ENCODE measurements at regions not wholly inside any gene's neighbourhood (a gene's known extent, or its start where the extent isn't known, plus 50 kb on each side); places are given as distances from the start of the nearest gene placed in this dataset.
"Not testable (repeated sequence)": the region's sequence is repeated elsewhere in the genome, so short reads cannot be mapped to it uniquely, and the experiment has no call there.

GRCh38 chr1:149279015-149279414, 175.7 kb upstream of the NBPF9 start:
- H3K27ac Mint-ChIP-seq; intact Hi-C loops (cut with micrococcal nuclease); H3K4me1 Mint-ChIP-seq (ENCODE audit: low read depth); H3K27me3 Mint-ChIP-seq; H3K36me3 Mint-ChIP-seq (ENCODE audit: low read depth); H3K4me3 Mint-ChIP-seq; H3K9me3 Mint-ChIP-seq: not testable (repeated sequence)

DNA sequence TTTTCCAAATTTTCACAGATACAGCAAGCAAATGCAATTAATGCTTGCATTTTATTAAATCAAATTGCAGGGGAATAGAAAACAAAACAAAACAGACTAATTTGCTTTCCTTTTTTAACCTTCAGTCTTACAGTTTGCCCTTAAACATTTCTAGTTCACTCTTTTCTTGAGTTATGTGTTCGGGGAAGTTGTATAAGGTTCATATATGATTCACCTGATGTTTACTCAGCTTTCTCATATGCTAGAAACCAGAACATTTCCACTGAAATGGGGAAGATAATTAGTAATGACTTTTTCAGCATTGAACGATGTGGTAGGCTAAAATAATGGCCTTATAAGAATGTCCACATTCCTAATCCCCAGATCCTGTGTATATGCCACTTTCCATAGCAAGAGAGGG, 176.2 kb upstream of the NBPF9 start:
- H3K27ac Mint-ChIP-seq; H3K4me3 Mint-ChIP-seq; H3K27me3 Mint-ChIP-seq; H3K36me3 Mint-ChIP-seq (ENCODE audit: low read depth); H3K9me3 Mint-ChIP-seq; intact Hi-C loops (cut with micrococcal nuclease); H3K4me1 Mint-ChIP-seq (ENCODE audit: low read depth): not testable (repeated sequence)

- intact Hi-C loops (cut with micrococcal nuclease); H3K9me3 Mint-ChIP-seq; H3K4me3 Mint-ChIP-seq; H3K27ac Mint-ChIP-seq; H3K36me3 Mint-ChIP-seq (ENCODE audit: low read depth); H3K4me1 Mint-ChIP-seq (ENCODE audit: low read depth); H3K27me3 Mint-ChIP-seq: not testable (repeated sequence)
Observed at GRCh38 chr1:149284773-149285172, 181.4 kb upstream of the NBPF9 start.

DNA sequence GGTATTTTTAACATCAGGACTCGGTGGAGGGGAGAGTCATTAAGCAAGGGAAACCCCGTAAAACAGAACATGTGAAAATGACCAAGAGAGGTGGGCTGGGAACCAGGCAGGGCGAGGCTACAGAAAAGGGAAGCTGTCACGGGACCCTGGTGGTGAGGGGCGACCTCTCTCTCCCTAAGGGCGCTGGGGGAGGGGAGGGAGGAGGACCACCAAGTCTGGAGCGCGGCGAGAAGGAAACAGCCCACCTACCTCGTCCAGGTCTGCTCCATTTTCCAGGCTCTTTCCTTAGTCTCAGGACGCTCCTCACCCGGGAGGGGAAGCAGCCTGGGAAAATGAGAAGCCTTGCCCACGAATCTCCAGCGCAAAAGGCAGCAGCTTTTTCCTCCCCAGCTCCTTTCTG, 181.9 kb upstream of the NBPF9 start:
- H3K27ac Mint-ChIP-seq; H3K36me3 Mint-ChIP-seq (ENCODE audit: low read depth); H3K9me3 Mint-ChIP-seq; intact Hi-C loops (cut with micrococcal nuclease); H3K27me3 Mint-ChIP-seq; H3K4me1 Mint-ChIP-seq (ENCODE audit: low read depth); H3K4me3 Mint-ChIP-seq: not testable (repeated sequence)

DNA sequence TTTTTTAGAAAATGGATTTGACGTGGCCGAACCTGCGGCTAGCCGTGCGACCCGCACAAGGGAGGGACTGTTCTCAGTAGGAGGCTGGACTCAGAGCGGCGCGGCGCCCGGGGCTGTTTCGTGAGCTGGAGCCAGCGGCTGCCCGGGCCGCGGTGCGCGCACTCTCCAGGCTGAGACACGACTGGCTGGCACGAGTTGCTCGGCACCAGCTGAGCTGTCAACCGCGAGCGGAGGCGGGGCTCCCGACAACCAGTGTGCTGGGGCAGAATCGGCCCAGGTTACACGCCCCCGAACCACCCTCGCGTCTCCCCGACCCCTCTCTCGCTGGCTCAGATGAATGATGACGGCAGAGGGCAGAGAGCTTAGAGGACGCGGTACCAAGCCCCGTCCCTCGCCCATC, 182.3 kb upstream of the NBPF9 start:
- H3K9me3 Mint-ChIP-seq; H3K4me1 Mint-ChIP-seq (ENCODE audit: low read depth); H3K36me3 Mint-ChIP-seq (ENCODE audit: low read depth); intact Hi-C loops (cut with micrococcal nuclease); H3K27me3 Mint-ChIP-seq: not testable (repeated sequence)
- peak overlapping the region; percentile 87 for H3K4me3 Mint-ChIP-seq
- H3K27ac Mint-ChIP-seq, result peak overlapping the region; percentile 55

DNA sequence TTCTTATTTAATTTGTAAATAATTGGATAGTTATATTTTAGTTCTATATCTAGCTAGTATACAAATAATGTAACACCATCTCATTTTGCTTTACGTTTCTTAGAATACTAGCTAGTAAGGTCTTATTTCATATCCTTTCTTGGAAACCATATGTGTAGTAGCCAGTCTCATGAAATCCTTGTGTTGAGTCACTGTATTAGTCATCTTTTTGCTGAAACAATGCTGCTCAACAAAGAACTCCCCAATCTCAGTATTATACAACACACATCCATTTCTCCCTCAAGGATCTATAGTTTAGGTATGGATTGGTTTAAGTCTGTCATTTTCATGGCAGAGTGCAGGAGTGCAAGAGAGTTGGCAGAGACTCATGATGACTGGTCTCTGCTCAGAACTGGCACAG, 185.2 kb upstream of the NBPF9 start:
- H3K9me3 Mint-ChIP-seq; H3K4me1 Mint-ChIP-seq (ENCODE audit: low read depth); H3K27me3 Mint-ChIP-seq; H3K4me3 Mint-ChIP-seq; H3K36me3 Mint-ChIP-seq (ENCODE audit: low read depth); H3K27ac Mint-ChIP-seq; intact Hi-C loops (cut with micrococcal nuclease): not testable (repeated sequence)

DNA sequence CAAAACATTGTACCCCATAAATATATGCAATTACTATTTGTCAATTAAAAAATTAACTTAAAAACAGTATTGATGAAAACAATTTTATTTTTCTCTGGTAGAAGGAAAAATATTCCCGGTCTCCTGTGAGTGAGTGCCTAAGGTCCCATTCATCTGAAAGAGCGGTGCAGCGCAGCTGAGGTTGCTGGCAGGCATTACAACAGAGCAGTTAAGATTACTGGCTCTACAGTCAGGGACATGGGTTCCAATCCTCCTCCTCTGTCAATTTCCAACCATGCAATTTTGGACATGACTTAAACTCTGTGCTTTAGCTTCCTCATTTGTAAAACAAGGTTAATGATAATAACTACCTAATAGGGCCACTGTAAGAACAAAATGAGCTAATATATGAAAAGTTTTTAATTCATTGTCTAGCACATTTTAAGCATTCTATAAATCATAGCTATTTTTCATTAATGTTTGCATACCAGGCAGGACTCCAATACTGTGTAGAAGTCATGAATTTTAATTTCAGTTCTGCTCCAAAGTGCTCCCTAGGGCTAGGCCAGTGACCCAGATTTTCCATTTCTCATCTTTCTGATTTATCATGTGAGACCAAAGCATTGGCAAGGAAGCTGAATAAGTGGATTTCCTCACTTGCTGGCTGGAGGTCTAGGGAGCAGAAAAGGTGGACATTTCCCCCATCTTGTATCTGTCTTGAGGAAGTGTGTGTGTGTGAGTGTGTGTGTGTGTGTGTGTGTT, 174.2 kb upstream of the NBPF19 start:
- H3K9me3 Mint-ChIP-seq; H3K27me3 Mint-ChIP-seq; H3K4me3 Mint-ChIP-seq; intact Hi-C loops (cut with micrococcal nuclease); H3K36me3 Mint-ChIP-seq (ENCODE audit: low read depth); H3K27ac Mint-ChIP-seq; H3K4me1 Mint-ChIP-seq (ENCODE audit: low read depth): not testable (repeated sequence)

DNA sequence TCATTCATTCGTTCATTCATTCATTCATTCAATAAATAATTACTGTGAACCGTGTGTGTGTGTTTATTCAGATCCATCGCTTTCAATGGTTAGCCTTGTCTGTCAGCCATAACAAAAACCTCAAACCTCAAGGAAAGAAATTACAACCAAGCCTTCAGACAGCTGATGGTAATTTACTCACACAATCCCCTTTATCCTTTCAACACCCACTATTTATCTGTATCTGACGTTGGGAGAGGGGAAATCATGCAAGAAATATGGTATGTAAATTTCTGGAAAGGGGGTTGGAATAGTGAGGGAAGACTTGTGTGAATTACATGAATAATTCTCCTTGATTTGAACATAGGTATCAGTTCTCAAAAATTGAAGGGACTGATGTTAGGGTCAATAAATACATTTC, 173.6 kb upstream of the NBPF19 start:
- H3K27ac Mint-ChIP-seq; H3K36me3 Mint-ChIP-seq (ENCODE audit: low read depth); H3K4me3 Mint-ChIP-seq; H3K9me3 Mint-ChIP-seq; H3K4me1 Mint-ChIP-seq (ENCODE audit: low read depth); H3K27me3 Mint-ChIP-seq; intact Hi-C loops (cut with micrococcal nuclease): not testable (repeated sequence)

GRCh38 chr1:149304796-149305195, 170.0 kb upstream of the NBPF19 start:
- H3K27me3 Mint-ChIP-seq; H3K4me3 Mint-ChIP-seq; intact Hi-C loops (cut with micrococcal nuclease); H3K36me3 Mint-ChIP-seq (ENCODE audit: low read depth); H3K27ac Mint-ChIP-seq; H3K4me1 Mint-ChIP-seq (ENCODE audit: low read depth); H3K9me3 Mint-ChIP-seq: not testable (repeated sequence)

DNA sequence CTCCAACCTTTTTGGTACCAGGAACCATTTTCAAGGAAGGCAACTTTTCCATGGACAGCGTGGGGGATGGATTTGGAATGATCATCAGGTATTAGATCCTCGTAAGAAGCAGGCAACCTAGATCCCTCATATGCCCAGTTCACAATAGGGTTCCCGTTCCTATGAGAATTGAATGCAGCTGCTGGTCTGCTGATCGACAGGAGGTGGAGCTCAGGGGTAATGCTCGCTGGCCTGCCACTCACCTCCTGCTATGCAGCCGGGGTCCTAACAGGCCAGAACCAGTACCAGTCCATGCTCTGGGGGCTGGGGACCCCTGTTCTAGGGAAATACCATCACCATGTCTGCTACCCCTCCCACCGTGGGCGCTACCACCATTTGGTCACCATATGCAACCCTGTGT, 167.2 kb upstream of the NBPF19 start:
- H3K4me3 Mint-ChIP-seq; H3K36me3 Mint-ChIP-seq (ENCODE audit: low read depth); intact Hi-C loops (cut with micrococcal nuclease); H3K4me1 Mint-ChIP-seq (ENCODE audit: low read depth); H3K9me3 Mint-ChIP-seq; H3K27ac Mint-ChIP-seq; H3K27me3 Mint-ChIP-seq: not testable (repeated sequence)

DNA sequence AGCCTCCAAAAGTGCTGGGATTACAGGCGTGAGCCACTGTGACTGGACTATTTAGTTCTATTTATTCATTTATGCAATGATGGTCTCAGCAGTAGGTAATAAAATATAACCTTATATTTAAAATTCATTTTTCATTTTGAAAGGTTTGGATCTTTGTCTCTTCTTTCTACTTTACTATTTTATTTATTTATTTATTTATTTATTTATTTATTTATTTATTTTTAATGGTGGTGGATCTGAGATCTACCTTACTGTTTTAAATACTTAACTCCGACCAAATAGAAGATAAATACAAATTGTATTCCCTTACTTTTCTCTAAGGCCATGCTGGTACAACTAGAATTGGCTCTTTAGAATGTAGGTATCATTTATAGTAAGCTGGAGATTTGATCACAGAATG, 159.9 kb upstream of the NBPF19 start:
- H3K36me3 Mint-ChIP-seq (ENCODE audit: low read depth); intact Hi-C loops (cut with micrococcal nuclease): not testable (repeated sequence)

GRCh38 chr1:149320971-149321731, 153.7 kb upstream of the NBPF19 start:
- H3K27me3 Mint-ChIP-seq; H3K27ac Mint-ChIP-seq; H3K4me1 Mint-ChIP-seq (ENCODE audit: low read depth); H3K4me3 Mint-ChIP-seq; intact Hi-C loops (cut with micrococcal nuclease); H3K9me3 Mint-ChIP-seq; H3K36me3 Mint-ChIP-seq (ENCODE audit: low read depth): not testable (repeated sequence)

More for the DNA sequence above, 159.9 kb upstream of the NBPF19 start:
- H3K4me3 Mint-ChIP-seq; H3K27me3 Mint-ChIP-seq; H3K27ac Mint-ChIP-seq; H3K4me1 Mint-ChIP-seq (ENCODE audit: low read depth); H3K9me3 Mint-ChIP-seq: not testable (repeated sequence)

- H3K4me3 Mint-ChIP-seq; H3K36me3 Mint-ChIP-seq (ENCODE audit: low read depth); H3K27me3 Mint-ChIP-seq; H3K4me1 Mint-ChIP-seq (ENCODE audit: low read depth); intact Hi-C loops (cut with micrococcal nuclease); H3K9me3 Mint-ChIP-seq; H3K27ac Mint-ChIP-seq: not testable (repeated sequence)
Observed at GRCh38 chr1:149321732-149322016, 153.2 kb upstream of the NBPF19 start.

GRCh38 chr1:149330081-149330335, 144.8 kb upstream of the NBPF19 start:
- H3K9me3 Mint-ChIP-seq; intact Hi-C loops (cut with micrococcal nuclease); H3K36me3 Mint-ChIP-seq (ENCODE audit: low read depth); H3K27ac Mint-ChIP-seq; H3K27me3 Mint-ChIP-seq; H3K4me3 Mint-ChIP-seq; H3K4me1 Mint-ChIP-seq (ENCODE audit: low read depth): not testable (repeated sequence)

DNA sequence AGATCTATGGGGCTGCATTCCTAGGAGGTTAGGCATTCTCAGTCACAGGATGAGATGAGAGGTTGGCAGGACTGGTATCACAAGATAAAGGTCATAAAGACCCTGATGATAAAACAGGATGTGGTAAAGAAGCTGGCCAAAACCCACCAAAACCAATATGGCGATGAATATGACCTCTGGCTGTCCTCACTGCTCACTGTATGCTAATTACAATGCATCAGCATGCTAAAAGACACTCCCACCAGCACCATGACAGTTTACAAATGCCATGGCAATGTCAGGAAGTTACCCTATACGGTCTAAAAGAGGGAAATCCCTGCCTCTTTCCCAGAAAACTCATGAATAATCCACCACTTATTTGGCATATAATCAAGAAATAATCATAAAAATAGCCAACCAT, 138.8 kb upstream of the NBPF19 start:
- H3K4me3 Mint-ChIP-seq; H3K4me1 Mint-ChIP-seq (ENCODE audit: low read depth); H3K36me3 Mint-ChIP-seq (ENCODE audit: low read depth); H3K27ac Mint-ChIP-seq; intact Hi-C loops (cut with micrococcal nuclease); H3K9me3 Mint-ChIP-seq; H3K27me3 Mint-ChIP-seq: not testable (repeated sequence)
